Right atrium auricular region (tissue), 2 donors: ENCODE measurements at regions not wholly inside any gene's neighbourhood (a gene's known extent, or its start where the extent isn't known, plus 50 kb on each side); places are given as distances from the start of the nearest gene placed in this dataset.

Experiments
- DNase-seq: peaks from one replicate; pipeline ENCODE4 v3.0.0-alpha.2; 2019; ENCODE audit warnings: low spot score
- H3K27ac ChIP-seq, 2 donors: fragments of 200-600 bp; sonication (generic); 1 replicate in 1 of 2; 2 replicates in 1 of 2; pipeline ENCODE4 v1.5.1; 2016 to 2019
- H3K27me3 ChIP-seq, 2 donors: fragments of 200-600 bp; sonication (generic); one replicate each; pipeline versions ENCODE4 v1.5.1 to v1.6.0; 2017 to 2019
- H3K36me3 ChIP-seq: fragments of 200-600 bp; sonication (generic); one replicate; pipeline ENCODE4 v1.5.1; 2016
- H3K4me1 ChIP-seq, 2 donors: fragments of 200-600 bp; sonication (generic); one replicate each; pipeline versions ENCODE4 v1.5.1 to v1.6.0; 2017 to 2019
- H3K4me3 ChIP-seq, 2 donors: fragments of 200-600 bp; sonication (generic); 1 replicate in 1 of 2; 2 replicates in 1 of 2; pipeline ENCODE4 v1.5.1; 2017 to 2019; ENCODE audit warnings: mild to moderate bottlenecking in 1 of 2, moderate library complexity in 1 of 2
- H3K9me3 ChIP-seq, 2 donors: fragments of 200-600 bp; sonication (generic); one replicate each; pipeline ENCODE4 v1.5.1; 2019
- CTCF ChIP-seq, 2 donors: fragments of 200-600 bp; sonication (generic); IDR thresholded peaks; one replicate each; pipeline ENCODE4 v1.5.1; 2019; ENCODE audit warnings: antibody characterized with exemption in 2 of 2

- Histone ChIP-seq H3K36me3 (no peaks in the 10 kb centered on the region), H3K27me3 (no peaks in the 10 kb centered on the region), H3K4me1 (no peaks in the 10 kb centered on the region), H3K9me3 (no peaks in the 10 kb centered on the region), H3K4me3 (no peak overlapping the region), H3K27ac (no peak overlapping the region)
- DNase-seq = peak; percentile 28
- no peak for TF ChIP-seq CTCF (IDR thresholded peaks at IDR 0.05)
Observed at GRCh38 chr1:30277911-30278310, 445.5 kb downstream of the MATN1 start.

GRCh38 chr1:30277415-30277814, 446.0 kb downstream of the MATN1 start:
- H3K36me3 ChIP-seq = no peaks in the 10 kb centered on the region
- no peak overlapping the region for H3K27ac ChIP-seq
- no peak overlapping the region for H3K4me3 ChIP-seq
- H3K27me3 ChIP-seq = no peaks in the 10 kb centered on the region
- no peak for TF ChIP-seq CTCF (IDR thresholded peaks at IDR 0.05)
- DNase-seq = peak; percentile 23
- no peaks in the 10 kb centered on the region for H3K4me1 ChIP-seq
- no peaks in the 10 kb centered on the region for H3K9me3 ChIP-seq

- DNase-seq = no peak
- no peak for TF ChIP-seq CTCF (IDR thresholded peaks at IDR 0.05)
- Histone ChIP-seq H3K4me1 (no peaks in the 10 kb centered on the region), H3K27me3 (no peaks in the 10 kb centered on the region), H3K4me3 (no peak overlapping the region), H3K36me3 (no peaks in the 10 kb centered on the region), H3K27ac (no peak overlapping the region), H3K9me3 (no peaks in the 10 kb centered on the region)
Observed at GRCh38 chr1:30275926-30276764, 447.2 kb downstream of the MATN1 start.

GRCh38 chr1:30274976-30275621, 448.3 kb downstream of the MATN1 start:
- H3K27me3 ChIP-seq = no peaks in the 10 kb centered on the region
- DNase-seq = no peak
- no peak for TF ChIP-seq CTCF (IDR thresholded peaks at IDR 0.05)
- H3K4me1 ChIP-seq = no peaks in the 10 kb centered on the region
- no peaks in the 10 kb centered on the region for H3K36me3 ChIP-seq
- H3K9me3 ChIP-seq = no peaks in the 10 kb centered on the region
- H3K4me3 ChIP-seq = no peak overlapping the region
- H3K27ac ChIP-seq = no peak overlapping the region

- no peak overlapping the region for H3K27ac ChIP-seq
- H3K36me3 ChIP-seq = no peaks in the 10 kb centered on the region
- H3K4me1 ChIP-seq = no peaks in the 10 kb centered on the region
- no peaks in the 10 kb centered on the region for H3K27me3 ChIP-seq
- H3K4me3 ChIP-seq = no peak overlapping the region
- H3K9me3 ChIP-seq = no peaks in the 10 kb centered on the region
- peak; percentile 40 for DNase-seq
- no peak for TF ChIP-seq CTCF (IDR thresholded peaks at IDR 0.05)
Observed at GRCh38 chr1:30274173-30274970, 449.0 kb downstream of the MATN1 start.
